ENCODE measurements at regions not wholly inside any gene's neighbourhood (a gene's known extent, or its start where the extent isn't known, plus 50 kb on each side); places are given as distances from the start of the nearest gene placed in this dataset.

GRCh38 chr2:104405623-104406022 is 448.3 kb upstream of the POU3F3 start:
- Histone ChIP-seq H3K9me2 (no peaks in the 10 kb centered on the region), H3K9me3 (no peaks in the 10 kb centered on the region), H3K27me3 (ENCODE audit: insufficient read depth) (no peaks in the 10 kb centered on the region), H4K20me1 (ENCODE audit: insufficient read depth) (no peaks in the 10 kb centered on the region), H3F3A (replicated peaks; ENCODE audit: insufficient read depth) (no peaks in the 10 kb centered on the region), H3K4me3 (ENCODE audit: low read depth in 2 of 2, low read length in 1 of 2) (no peak overlapping the region; a peak in 1 of 4 replicates), H3K4me1 (ENCODE audit: control insufficient read depth in 1 of 2, insufficient read depth in 2 of 2, low read depth in 1 of 2, low read length in 1 of 2) (peaks cover 0 to 10% of the 10 kb centered on the region in 2 experiments; a peak in 2 of 4 replicates), H3K9ac (no peak overlapping the region), H3K4me2 (no peak overlapping the region), H3K36me3 (replicated peaks in 1 of 2; ENCODE audit: control insufficient read depth in 1 of 2, insufficient read depth in 2 of 2, low read length in 1 of 2) (no peaks in the 10 kb centered on the region), H3K79me2 (ENCODE audit: insufficient read depth) (no peaks in the 10 kb centered on the region), H3K27ac (ENCODE audit: low read depth in 2 of 2, low read length in 1 of 2) (no peak overlapping the region; a peak in 1 of 4 replicates), H2AFZ (ENCODE audit: low read depth) (no peak overlapping the region)
- TF ChIP-seq CHD2 (IDR thresholded peaks at IDR 0.05; ENCODE audit: low read length, partially characterized antibody), result no peak
- TF ChIP-seq IRF3 (IDR thresholded peaks at IDR 0.05; ENCODE audit: low read depth, low read length), result no peak
- no peak for TF ChIP-seq TCF12 (IDR thresholded peaks at IDR 0.05)
- TF ChIP-seq TAF1 (IDR thresholded peaks at IDR 0.05; ENCODE audit: borderline replicate concordance, low read depth, low read length), result no peak
- no peak for TF ChIP-seq RFX5 (IDR thresholded peaks at IDR 0.05; ENCODE audit: low read length)
- TF ChIP-seq POLR2AphosphoS5 (IDR thresholded peaks at IDR 0.05; ENCODE audit: low read depth, low read length), result no peak
- TF ChIP-seq PBX3 (IDR thresholded peaks at IDR 0.05), result no peak
- TF ChIP-seq SMC3 (IDR thresholded peaks at IDR 0.05; ENCODE audit: low read depth, low read length), result no peak
- TF ChIP-seq TEAD4 (IDR thresholded peaks at IDR 0.05; ENCODE audit: borderline replicate concordance, insufficient read depth), result no peak
- TF ChIP-seq RCOR1 (IDR thresholded peaks at IDR 0.05; ENCODE audit: low read length), result no peak
- no peak for TF ChIP-seq RAD21 (IDR thresholded peaks at IDR 0.05; ENCODE audit: low read length)
- no peak for TF ChIP-seq MAX (IDR thresholded peaks at IDR 0.05; ENCODE audit: low read depth)
- TF ChIP-seq NRF1 (IDR thresholded peaks at IDR 0.05; ENCODE audit: low read depth, low read length), result no peak
- no peak for TF ChIP-seq YY1 (IDR thresholded peaks at IDR 0.05; ENCODE audit: low read depth)
- TF ChIP-seq SIN3A (IDR thresholded peaks at IDR 0.05; ENCODE audit: borderline replicate concordance, low read depth, low read length), result no peak
- TF ChIP-seq REST (IDR thresholded peaks at IDR 0.05; ENCODE audit: low read depth, low read length), result no peak
- TF ChIP-seq ELF1 (IDR thresholded peaks at IDR 0.05), result no peak
- no peak for DNase-seq
- POLR2A ChIA-PET, result no interaction called here
- WGBS (ENCODE audit: low lambda C conversion rate), result 61% methylated on average over 8 of the region's 8 CpGs
- CTCF ChIA-PET, result interaction anchor here (0.9 kb wide), 1 partner anchor 26 kb away, joined by 3 read pairs; no protein-coding TSS in a partner anchor
